ENCODE measurements at regions not wholly inside any gene's neighbourhood (a gene's known extent, or its start where the extent isn't known, plus 50 kb on each side); places are given as distances from the start of the nearest gene placed in this dataset.

DNA sequence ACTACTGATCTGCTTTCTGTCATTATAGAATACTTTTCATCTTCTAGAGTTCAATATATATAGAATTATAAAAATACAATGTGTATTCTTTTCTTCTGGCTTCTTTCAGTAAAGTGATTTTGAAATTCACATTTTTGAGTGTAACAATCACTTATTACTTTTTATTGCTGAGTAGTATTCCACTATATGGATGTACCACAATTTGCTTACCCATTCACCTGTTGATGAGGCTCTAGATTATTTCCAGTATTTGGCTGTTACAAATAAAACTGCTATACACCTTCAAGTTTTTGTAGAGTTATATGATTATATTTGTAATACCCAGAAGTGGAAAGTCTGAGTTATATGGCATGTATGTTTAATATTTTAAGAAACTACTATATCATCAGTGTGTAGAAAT lies 159.4 kb downstream of the RWDD3 start:
- TF ChIP-seq, protein P1, sequence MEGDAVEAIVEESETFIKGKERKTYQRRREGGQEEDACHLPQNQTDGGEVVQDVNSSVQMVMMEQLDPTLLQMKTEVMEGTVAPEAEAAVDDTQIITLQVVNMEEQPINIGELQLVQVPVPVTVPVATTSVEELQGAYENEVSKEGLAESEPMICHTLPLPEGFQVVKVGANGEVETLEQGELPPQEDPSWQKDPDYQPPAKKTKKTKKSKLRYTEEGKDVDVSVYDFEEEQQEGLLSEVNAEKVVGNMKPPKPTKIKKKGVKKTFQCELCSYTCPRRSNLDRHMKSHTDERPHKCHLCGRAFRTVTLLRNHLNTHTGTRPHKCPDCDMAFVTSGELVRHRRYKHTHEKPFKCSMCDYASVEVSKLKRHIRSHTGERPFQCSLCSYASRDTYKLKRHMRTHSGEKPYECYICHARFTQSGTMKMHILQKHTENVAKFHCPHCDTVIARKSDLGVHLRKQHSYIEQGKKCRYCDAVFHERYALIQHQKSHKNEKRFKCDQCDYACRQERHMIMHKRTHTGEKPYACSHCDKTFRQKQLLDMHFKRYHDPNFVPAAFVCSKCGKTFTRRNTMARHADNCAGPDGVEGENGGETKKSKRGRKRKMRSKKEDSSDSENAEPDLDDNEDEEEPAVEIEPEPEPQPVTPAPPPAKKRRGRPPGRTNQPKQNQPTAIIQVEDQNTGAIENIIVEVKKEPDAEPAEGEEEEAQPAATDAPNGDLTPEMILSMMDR (conservative IDR thresholded peaks at IDR 0.05; ENCODE audit: control insufficient read depth, insufficient read depth, low read depth, low read length), result no peak
- H3K4me3 ChIP-seq (ENCODE audit: control insufficient read depth, low read depth, low read length), result no peak overlapping the region
- DNase-seq (ENCODE audit: low read depth), result no peak

DNA sequence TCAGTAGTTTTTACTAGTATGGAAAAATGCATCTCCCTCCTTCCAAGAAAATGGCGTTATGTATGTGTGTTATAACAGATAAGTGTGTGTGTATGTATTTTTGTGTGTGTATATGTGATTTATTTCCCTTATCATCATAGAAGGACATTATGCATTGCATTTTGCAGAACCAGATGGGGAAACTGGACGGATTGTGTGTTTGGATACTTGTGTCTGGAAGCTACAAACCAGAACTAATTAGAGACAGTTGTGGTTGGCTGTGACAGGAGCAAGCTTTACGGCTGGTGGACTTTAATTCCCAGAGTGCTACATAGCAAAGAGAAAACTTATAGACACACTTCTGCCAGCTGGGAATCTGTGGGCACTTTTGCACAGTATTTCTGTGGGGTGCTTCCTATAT lies 162.5 kb downstream of the RWDD3 start:
- no peak for DNase-seq (ENCODE audit: low read depth)
- no peak overlapping the region for H3K4me3 ChIP-seq (ENCODE audit: control insufficient read depth, low read depth, low read length)
- TF ChIP-seq, protein P1 (conservative IDR thresholded peaks at IDR 0.05; ENCODE audit: control insufficient read depth, insufficient read depth, low read depth, low read length), result no peak

DNA sequence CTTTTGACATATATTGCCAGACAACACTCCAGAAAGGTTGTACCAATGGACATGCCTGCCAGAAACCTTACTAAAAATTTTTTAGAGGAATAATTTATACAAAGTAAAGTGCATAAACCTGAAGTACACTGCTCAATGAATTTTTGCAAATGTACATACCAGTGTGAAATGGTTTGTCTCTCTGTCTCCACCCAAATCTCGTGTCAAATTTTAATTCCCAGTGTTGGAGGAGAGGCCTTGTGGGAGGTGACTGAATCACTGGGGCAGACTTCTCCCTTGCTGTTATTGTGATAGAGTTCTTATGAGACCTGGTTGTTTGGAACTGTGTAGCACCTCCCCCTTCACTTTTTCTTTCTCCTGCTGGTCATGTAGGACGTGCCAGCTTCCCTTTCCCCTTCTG lies 168.8 kb downstream of the RWDD3 start:
- TF ChIP-seq, protein P1 (conservative IDR thresholded peaks at IDR 0.05; ENCODE audit: control insufficient read depth, insufficient read depth, low read depth, low read length), result no peak
- no peak overlapping the region for H3K4me3 ChIP-seq (ENCODE audit: control insufficient read depth, low read depth, low read length)
- DNase-seq (ENCODE audit: low read depth), result no peak

DNA sequence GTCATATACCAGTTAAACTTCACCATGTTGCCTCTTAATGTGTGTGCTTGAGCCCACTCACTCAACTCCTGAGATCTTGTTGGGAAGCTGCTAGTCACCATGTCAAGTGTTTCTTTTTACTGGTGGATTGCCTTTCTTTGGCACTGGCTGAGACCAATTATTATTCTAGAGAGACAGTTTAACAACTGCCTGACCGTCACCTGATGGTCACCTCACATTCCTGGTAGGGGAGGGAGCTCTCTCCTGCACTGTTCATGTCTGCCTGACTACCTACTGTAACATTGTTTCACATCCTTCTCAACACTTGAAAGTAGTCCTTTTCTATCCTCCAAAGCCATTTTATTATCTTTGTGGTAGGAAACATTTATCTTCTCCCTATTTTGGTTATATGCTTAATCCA lies 172.3 kb downstream of the RWDD3 start:
- H3K4me3 ChIP-seq (ENCODE audit: control insufficient read depth, low read depth, low read length), result no peak overlapping the region
- TF ChIP-seq, protein P1 (conservative IDR thresholded peaks at IDR 0.05; ENCODE audit: control insufficient read depth, insufficient read depth, low read depth, low read length), result no peak

DNA sequence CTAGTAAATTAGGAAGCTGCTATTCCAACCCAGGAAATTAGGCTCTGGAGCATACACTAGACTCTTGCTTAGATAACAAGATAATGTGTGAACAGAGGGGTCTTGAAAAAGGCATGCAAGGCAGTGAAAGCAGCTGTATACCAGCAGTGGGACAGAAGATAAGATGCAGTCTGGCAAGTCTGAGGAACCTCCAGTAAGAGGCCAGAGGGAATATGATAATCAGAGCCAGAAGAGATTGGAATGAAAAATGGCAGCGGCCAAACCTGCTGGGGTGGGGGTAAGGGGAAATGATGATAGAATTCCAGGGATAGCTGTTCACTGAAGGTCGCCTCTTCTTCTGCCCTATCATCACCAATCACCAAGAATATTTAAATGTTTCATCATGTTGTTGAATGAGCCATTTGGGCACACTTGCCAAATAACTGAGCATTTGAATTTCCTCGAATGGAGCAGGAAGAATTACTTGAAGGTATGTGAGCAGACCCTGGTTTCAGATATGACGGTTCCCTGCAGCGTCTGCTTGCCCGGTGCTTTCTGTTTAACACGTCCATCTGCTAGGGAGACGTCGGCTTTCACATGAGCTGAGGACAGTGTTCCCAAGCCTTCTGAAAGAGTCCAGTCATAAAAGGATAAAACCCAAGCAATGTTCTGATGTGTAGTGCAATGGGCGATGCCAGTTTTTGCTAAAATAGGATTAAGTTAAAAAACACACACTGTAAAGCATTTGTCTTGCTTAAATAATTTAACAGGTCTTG lies 173.3 kb downstream of the RWDD3 start:
- DNase-seq (ENCODE audit: low read depth), result no peak
- no peak overlapping the region for H3K4me3 ChIP-seq (ENCODE audit: control insufficient read depth, low read depth, low read length)
- TF ChIP-seq, protein P1 (conservative IDR thresholded peaks at IDR 0.05; ENCODE audit: control insufficient read depth, insufficient read depth, low read depth, low read length), result no peak

More for the DNA sequence above, 172.3 kb downstream of the RWDD3 start:
- no peak for DNase-seq (ENCODE audit: low read depth)

DNA sequence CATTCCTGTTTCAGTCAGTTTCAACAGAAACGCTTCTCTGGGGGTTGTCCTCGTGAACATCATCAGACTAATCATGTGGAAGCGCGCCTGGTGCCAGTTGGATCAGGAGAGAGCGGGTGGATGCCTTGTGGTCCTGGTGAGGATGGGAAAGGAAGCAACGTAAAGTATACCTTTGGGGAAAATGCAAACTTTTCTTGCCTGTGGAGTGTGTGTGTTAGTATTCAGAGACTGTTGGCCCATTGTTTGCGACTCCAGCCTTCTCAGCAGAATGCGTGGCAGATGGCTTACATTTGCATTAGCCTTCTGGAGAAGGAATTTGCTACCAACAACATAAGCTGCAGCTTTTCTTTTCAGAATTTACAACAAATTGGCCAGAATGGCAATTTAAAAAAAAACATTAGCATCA lies 173.9 kb downstream of the RWDD3 start:
- H3K4me3 ChIP-seq (ENCODE audit: control insufficient read depth, low read depth, low read length), result no peak overlapping the region
- DNase-seq (ENCODE audit: low read depth), result no peak
- TF ChIP-seq, protein P1 (conservative IDR thresholded peaks at IDR 0.05; ENCODE audit: control insufficient read depth, insufficient read depth, low read depth, low read length), result no peak

All from fibroblast of mammary gland (primary cell).